HT1080 (cell line): ENCODE measurements at regions not wholly inside any gene's neighbourhood (a gene's known extent, or its start where the extent isn't known, plus 50 kb on each side); places are given as distances from the start of the nearest gene placed in this dataset. TPM values are rescaled to one million over a fixed set of nuclear protein-coding genes. Genes with fewer than 3 reads are reported as not detected.

Source experiments
- small RNA-seq: library from RNA; depleted of rRNA; stranded (forward); fragments of <200 nt; gene quantifications from one replicate; pipeline ENCODE3, GENCODE V24; 2014

Small RNA genes in the stretch of these regions (small RNA-seq; reads per million reads assigned to genes)
- not detected for gene RNA5SP120
